ENCODE measurements at regions not wholly inside any gene's neighbourhood (a gene's known extent, or its start where the extent isn't known, plus 50 kb on each side); places are given as distances from the start of the nearest gene placed in this dataset.

DNA sequence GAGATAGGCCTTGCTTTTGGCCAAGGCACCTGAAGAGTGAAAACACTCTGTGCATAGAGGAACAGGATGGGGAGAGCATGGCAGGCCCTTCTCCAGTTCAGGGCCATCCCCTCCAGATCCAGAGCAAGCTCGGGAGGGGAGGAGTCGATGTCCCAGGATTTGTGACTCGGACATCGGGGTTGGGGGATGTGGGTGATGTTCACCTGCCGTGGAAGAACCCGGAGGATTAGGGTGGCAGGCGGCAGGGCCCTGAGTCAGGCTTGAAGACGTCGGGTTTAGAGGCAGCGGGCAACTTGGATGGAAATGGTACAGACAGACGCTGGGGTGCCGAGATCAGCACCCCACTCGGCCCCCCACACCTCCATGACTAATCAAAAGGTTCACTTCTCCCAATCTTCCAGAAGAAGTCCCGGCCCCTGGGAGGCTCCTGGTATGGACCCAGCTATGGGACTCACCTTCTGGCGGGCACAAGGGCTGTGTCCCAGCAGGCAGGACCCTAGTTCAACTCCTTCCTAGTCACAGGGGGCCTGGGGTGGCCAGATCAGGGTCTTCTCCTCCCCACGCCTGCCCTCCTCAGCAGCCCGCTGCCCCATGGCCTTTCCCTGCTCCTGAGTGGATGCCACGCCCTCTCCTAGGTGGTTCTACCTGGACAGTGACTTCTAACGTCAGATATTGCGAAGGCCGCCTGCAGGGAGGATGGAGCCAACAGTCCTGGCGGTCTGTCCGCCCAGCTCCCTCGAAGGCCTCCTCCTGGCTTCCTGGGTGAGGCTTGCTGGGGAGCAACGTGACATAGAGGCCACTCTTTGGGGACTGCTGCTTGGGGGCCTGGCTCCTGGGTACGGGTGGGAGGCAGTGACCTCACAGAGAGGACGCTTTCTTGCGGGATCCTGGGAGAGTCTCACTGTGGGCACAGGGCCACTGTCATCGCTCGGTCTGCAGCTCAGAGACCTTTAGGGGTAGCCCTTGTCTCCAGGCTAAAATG is 792.5 kb downstream of the BRD1 start:
- DNase-seq (ENCODE audit: low read depth in 3 of 3) = no peak

DNA sequence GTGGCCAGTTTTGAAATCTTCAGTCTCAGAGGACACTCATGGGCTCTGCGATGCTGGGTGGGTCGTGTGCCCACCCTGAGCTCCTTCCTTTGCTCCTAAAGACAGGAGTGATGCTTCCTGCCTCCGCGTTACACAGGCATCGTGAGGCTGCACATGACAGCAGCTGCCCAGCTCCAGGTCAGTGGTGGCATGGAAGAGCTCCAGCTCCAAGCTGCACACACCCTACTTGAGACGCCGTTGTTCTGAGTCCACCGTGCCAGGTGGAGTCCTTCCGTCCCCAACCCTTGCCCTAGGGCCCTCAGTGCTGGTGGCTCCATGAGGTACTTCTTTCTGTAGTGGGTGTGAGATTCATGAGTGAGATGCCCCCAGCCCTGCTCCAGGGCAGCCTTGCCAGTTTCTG is 794.1 kb downstream of the BRD1 start:
- no peak for DNase-seq (ENCODE audit: low read depth in 3 of 3)

DNA sequence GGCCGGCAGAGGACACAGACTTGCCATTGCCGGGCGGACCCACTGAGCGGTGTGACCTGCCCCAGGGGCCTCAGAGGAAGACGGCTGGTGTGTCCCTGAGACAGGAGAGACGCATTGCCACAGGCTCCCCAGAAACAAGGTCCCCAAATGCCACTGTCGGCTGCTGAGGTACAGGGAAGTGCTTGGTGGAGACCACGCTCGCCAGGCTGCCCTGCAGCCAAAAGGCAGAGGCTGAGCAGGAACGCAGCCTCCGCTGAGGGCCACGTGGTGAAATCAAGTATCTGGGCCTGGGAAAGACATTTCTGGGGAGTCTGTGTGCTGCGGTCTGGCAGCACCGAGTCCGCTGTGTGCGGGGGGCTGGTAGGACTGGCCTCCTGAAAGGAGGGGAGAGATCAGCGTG is 794.9 kb downstream of the BRD1 start:
- DNase-seq (ENCODE audit: low read depth in 3 of 3) = no peak

DNA sequence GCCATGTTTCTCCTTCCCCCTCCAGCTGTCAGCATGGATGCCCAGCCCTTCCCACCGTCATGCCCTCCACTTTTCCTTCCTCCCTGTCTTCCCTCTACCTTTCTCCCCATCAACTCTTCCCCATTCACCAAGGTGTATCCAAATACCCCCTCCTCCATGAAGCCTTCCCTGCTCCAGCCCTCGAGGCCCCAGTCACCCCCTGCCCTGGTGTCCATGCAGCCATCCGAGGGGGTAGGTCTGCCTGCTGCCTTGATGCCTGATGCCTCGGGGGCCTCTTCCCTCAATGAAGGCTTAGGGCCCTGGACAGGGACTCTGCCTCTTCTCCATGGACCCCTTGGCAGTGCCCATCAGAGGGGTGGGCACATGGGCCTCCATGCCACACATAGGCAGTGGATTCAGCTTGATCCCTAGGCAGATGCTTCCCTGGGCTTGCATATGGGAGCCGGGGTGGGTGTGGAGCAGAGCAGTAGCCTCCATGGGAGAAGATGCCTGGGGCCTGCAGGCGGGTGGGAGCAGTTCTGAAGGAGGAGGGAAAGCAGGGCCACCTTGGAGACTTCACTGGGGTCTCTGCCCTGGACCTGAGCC is 795.8 kb downstream of the BRD1 start:
- DNase-seq (ENCODE audit: low read depth in 3 of 3) = no peak

DNA sequence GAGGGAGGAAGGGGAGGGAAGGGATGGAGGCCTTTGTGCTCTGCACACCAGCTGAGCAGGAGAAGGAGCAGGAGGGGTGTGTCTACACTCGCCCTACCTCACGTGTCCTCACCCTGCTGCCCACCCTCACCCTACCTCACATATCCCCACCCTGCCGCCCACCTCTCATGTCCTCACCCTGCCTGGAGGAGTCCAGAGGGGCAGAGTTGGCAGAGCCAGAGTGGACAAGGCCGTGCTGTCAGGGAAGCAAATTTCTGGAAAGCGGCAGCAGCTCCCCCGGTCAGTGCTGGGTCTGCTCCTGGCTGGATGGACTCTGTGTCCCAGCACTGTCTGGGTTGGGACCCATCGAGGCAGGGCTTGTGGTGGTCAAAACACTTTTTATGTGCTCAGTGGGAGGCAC is 799.6 kb downstream of the BRD1 start:
- no peak for DNase-seq (ENCODE audit: low read depth in 3 of 3)

DNA sequence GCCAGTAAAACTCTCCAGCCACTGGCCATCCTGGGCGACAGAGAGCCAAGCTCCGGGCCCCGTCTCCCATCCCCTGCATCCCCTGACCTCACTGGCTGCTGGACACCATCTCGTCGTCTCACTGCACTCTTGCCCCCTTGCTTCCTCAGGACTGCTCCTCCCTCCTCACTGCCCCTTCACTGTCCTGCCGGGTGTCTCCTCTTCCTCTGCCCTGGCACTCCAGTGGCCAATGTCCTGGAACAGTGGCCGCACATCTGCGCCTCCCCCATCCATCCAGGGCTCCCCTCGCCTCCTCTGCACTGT is 800.4 kb downstream of the BRD1 start:
- no peak for DNase-seq (ENCODE audit: low read depth in 3 of 3)

DNA sequence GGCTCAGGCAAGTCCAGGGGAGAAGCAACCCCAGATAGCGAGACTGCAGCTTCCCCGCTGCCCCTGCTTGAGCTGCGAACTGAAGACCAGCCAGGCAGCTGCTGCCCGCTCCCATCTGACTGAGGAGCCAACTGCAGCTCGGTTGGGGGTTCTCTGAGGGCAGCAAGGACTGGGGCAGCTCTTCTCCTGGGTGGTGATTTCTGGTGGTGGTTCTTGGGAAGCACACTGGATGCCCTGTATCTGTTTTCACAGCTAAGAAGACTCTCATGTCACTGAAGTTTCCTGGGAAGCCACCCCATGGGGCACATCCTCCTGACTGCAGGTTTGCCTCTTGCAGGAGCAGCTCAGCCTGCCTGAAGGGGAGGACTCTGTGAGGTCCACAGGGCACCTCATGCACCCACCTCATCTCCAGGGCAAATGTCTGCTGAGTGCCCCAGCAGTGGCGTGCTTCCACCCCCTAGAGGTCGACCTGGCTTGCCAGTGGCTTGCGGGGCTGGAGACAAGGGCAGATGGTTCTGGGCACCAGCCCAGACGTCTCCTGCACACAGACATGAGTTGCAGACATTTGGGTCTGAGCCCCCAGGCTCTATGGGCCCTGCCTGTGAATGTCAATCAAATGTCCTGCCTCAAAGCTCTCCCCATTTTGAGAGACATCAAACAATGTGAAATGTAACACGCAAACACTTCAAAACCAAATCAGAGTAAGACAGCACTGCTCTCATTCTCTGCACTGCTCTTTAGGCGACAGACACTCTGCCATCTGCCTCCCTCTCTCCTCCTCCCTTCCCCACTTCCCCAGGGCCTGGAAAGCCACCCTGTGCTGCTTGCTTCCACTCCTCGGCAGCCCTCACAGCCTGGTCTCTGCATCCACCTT is 800.9 kb downstream of the BRD1 start:
- DNase-seq (ENCODE audit: low read depth in 3 of 3) = no peak

DNA sequence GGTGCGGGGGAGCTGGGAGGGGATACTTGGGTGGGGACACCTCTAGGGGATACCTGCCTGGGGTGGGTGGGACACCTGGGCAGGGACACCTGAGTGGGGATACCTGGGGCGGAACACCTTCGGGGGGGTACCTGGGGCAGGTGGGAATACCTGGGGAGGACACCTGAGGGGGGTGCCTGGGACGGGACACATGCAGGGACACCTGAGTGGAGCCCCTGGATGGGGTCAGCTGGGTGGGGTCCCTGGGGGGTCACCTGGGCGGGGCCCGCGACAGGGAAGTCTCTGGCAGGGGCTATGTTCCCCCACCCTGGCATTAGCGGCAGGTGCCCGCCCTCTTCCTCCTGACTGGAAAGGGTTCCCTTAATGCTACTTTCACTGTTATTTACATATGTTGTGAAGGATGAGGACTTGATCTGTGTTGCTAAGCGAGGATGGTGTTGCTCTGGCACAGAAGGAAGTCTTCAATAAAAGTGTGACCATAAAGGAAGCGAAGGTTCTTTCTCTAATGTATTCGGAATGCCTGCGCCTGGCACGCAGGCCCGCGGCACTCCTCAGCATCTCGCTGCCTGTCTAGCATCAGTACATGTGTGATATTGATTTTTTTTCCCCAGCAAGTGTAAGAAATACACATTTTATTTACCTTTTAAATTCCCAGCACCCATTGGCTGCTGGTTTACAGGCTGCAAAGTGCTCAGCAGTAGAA is 801.7 kb downstream of the BRD1 start:
- no peak for DNase-seq (ENCODE audit: low read depth in 3 of 3)

DNA sequence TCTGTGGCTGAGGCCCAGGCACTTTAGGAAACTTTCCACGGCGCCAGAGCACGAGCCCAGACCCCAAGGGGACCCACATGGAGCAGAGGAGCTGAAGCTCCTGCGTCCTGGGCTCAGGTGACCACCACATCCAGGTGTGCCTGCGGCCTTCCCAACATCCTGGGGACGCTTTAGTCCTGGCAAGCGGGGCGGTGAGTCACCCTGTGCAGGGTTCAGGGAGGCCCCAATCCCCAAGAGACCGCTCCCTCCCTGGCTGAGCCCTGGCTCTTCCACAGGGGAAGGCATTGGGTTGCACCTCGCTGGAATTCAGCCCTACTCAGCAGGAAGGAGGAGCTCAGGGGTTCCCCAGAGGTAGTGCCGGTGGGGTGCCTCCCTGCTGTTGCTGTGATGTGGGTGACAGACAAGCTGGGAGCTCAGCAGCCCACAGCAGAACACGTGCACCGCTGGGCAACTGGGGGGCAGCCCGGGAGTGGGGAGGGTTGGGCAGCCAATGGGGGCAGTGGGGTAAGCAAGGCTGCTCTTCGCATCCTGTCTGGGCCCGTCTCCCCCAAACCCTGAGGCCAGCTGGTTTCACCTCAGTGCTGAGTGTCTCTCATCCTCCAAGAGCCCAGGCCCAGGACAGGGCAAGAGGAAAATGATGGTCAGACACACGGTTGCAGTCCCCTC is 802.8 kb downstream of the BRD1 start:
- no peak for DNase-seq (ENCODE audit: low read depth in 3 of 3)

DNA sequence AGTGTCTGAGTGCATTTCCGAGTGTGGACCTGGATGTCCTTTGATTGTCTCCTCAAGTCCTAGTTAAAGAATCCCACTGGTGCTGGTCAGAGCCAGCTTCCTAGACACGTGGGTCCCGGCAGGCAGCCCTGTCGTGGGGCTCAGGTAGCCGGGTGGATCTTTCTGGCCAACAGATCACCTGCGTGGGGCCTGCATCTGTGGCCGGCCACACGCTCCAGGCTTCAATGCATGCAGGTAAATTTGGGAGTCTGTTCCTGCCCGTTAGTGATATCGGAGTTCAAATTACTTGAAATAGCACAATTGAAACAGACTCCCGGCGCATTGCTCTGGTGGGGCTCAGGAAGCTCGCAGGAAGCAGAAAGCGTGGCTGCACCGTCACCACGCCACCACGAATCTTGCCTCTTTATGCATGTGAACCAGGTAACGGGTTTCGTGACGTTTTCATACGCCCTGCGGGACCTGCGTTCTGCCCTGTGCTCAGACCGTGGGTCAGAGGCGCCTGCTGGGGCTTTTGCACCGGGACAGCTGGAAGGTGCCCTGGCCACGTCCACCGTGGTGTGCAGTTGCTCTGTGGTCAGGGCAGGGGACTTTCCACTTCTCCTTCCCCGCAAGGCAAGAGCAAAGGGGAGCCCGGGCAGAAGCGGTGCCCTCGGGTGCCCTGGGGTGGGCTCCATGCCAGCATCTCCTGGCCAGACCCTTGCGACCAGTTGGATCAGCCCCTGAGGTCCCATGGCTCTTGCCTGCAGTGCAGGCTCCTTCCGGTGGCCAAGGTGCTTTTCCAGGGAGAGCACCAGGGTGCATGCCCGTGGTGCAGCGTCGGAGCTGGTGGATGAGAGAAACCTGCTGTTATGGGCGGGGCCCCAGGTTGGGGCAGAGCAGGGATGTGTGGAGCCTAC is 803.5 kb downstream of the BRD1 start:
- DNase-seq (ENCODE audit: low read depth in 3 of 3) = no peak

DNA sequence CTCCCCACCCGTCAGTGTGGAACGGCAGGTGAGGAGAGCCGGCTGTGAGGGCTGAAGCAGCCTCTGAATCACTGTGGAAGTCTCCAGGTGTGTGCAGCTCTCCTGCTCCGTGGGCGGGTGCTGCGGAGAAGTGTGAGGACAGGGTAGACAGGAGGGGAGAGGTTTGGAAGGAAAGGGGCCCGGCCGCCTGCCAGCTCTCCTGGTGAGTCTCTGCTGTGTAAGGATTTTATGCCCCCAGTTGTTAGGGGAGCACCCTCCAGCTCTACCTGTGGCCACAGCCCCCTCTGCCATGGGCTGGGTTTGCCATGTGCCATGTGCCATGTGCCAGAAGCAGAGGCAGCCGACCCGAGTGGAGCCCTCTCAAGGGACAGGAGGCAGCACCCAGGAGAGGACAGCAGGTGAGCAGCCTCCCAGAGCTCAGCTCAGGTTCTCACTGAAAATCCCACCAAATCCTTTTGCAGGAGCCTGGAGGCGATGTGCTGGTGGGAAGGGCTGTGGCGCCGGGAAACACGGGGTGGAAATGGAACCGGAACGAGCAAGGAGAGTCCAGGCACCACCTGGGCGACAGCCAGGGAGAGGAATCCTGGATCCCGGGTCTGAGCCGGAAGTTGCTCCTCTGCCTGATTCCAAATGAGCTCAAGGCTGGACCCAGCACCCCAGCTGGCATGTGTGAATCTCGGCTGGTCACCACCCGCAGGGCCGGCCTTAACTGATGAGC is 804.4 kb downstream of the BRD1 start:
- DNase-seq (ENCODE audit: low read depth in 3 of 3) = no peak

DNA sequence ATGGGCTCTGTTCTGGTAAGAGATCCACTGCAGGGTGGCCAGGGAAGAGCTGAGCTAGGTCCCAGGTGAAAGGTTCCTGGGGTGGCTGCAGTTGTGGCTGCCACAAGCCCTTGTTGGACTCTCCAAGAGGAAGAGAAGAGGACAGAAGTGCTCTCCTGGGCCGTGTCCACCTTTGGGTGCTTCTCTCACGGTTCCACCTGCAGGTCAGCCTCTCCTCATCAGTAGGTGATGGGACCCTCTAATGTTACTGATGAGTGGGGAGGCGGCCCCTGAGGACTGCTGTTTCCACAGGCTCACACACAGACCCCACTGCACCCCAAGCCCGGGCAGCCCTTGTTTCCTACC is 804.9 kb downstream of the BRD1 start:
- no peak for DNase-seq (ENCODE audit: low read depth in 3 of 3)

DNA sequence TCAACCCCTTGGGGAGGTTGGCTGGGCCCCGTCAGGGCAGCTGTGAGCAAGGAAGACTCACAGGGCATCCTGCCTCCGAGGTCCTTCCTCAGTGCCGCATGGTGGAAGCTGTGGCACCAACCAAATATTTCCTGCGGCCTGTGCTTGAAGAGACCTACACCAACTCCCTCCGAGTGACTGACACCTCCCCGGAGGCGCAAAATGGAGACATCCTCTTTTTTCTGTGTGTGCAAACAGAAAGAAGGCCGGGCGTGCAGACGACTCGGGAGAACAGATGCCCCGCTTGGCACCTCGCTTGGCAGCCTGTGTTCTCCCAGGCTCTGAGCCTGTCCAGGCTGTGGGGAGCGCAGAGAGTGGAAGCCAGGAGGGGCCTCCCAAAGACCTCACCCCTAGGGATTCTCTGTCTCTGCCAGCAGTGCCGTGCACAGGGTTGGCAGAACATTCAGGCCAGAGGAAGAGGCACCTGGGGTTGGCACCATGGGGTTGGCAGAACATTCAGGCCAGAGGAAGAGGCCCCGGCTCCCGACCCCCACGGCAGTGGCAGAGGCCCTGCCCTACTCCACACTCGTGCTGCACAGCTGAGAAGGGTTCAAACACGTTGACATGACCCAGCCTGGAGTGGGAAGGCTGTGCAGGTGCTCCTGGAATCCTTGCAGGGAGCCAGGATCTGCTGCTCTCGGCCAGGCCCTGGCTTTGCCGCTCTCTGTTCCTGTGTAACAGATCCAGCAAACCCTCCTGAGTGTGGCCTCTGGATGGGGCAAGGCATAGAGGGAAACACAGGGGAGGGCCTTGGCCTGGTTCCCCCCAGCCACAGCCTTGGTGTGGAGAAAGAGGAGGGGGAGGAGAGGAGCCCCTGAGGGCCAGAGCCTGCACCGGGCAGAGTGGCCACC is 805.5 kb downstream of the BRD1 start:
- DNase-seq (ENCODE audit: low read depth in 3 of 3) = no peak

DNA sequence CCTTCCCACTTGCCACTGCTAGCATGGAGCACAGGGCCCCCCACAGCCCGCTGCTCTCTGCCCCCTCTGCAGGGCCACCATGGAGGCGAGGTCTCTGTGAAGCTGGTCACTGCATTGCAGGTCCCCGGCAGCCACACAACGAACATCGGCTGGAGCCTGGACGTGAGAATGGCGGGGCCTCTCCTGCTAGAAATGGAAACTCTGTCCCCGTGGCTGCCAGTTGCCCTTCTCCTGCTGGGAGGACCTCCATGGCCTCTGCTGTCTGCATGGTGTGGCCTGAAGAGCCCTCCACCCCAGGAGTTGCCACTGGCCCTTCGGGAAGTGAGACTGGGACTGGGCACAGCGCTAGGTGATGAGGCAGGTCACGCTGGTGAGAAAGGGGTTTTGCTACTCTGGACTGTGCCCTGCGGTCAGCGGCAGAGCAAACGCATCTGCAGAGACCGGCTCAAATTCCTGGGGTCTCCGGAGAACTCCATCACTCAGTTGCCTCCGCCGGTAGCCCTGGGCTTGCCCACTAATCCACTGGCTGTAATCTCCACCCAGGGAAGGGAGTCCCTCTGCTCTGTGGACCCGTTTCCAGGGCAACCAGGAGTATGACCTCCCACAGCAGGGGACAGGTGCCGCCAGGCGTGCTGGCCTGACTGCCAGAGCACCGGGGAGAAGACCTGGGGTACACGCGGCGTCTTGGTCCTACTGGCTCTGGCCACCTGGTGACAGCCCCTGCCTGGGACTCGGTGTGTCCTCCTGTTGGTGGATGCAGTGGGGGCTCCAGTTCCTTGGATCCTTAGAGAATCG is 806.3 kb downstream of the BRD1 start:
- no peak for DNase-seq (ENCODE audit: low read depth in 3 of 3)

DNA sequence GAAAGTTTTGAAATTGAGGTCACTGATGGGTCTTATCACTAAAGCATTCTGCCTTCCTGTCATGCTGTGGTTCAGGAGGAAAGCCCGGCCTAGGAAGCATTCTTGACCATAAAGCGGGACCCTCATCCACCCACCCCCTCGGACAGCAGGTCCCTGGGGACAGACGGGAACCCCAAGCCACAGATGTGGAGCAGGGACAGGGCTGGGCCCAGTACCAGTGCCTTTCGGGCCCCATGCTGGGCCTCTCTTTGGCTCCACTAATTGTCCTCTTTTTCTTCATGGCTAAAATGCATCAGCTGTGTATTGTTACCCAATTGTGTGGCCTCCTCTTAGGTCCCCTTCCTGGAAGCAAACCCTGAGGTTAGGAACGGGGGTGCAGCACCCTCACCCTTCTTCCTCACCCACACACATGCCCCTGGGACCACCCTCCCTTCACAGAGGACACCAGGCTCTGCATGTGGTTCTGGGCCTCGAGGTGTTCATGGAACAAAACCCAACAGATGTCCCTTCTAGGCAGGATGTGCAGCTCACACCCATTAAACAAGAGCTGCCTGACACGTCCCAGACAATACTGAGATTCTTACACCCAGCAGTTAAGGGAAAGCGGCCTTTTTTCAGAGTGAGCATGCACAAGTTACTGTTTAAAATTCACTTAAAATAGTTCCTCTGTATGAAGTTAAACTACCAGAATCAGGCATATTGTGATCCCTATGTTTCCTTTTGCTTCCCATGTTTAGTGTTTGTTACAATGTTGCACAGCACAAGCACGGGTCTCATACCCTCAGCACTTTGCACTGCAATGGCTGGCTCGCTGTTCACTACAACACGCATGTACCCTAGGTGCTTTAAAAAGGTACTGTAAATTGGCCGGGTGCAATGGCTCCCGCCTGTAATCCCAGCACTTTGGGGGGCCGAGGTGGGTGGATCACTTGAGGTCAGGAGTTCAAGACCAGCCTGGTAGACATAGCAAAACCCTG is 807.6 kb downstream of the BRD1 start:
- no peak for DNase-seq (ENCODE audit: low read depth in 3 of 3)

DNA sequence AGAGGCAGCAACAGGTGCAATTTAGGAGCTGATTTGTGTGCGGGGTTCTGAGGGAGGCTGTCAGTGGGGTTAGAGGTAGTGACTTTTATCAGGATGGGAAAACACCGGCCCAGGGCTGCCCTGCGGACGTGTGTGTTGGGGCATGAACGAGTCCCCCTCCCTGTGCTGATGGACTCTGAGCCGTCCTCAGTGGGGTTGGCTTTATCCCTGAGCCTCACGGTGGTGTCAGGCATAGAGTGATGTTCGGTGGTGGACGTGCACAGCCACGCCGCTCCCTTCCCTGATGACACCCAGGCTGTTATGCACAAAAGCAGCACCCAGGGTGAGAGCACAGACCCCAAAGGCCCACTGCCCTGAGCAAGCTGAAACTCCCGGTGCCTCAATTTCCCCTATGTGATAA is 809.1 kb downstream of the BRD1 start:
- no peak for DNase-seq (ENCODE audit: low read depth in 3 of 3)

All from stimulated activated CD4-positive, alpha-beta T cell treated with anti-CD3 and anti-CD28 coated beads, TNF-alpha, amount 100 ng/mL, for 48 hours (primary cell).